ENCODE measurements at regions not wholly inside any gene's neighbourhood (a gene's known extent, or its start where the extent isn't known, plus 50 kb on each side); places are given as distances from the start of the nearest gene placed in this dataset.

DNA sequence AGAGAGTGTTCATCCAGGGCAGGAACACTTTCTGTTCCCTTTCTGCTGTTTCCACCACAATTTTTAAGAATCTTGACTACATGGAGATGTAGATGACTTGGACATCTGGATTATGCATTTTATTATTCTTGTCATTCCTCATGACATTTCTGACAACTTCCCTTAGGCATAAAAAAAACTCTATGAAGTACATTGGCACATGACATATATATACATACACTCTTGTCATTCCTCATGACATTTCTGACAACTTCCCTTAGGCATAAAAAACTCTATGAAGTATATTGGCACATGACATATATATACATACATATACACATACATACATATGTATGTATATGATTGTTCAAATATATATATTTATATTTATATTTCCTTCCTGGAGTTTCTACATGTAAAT lies 531.5 kb downstream of the COL12A1 start (continued):
- TF ChIP-seq, protein P1, sequence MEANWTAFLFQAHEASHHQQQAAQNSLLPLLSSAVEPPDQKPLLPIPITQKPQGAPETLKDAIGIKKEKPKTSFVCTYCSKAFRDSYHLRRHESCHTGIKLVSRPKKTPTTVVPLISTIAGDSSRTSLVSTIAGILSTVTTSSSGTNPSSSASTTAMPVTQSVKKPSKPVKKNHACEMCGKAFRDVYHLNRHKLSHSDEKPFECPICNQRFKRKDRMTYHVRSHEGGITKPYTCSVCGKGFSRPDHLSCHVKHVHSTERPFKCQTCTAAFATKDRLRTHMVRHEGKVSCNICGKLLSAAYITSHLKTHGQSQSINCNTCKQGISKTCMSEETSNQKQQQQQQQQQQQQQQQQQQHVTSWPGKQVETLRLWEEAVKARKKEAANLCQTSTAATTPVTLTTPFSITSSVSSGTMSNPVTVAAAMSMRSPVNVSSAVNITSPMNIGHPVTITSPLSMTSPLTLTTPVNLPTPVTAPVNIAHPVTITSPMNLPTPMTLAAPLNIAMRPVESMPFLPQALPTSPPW (CRISPR knock-in tag; IDR thresholded peaks at IDR 0.05): no peak
- TF ChIP-seq ZNF589 (CRISPR knock-in tag; IDR thresholded peaks at IDR 0.05; ENCODE audit: low read depth) (no peak), POLR2AphosphoS2 (IDR thresholded peaks at IDR 0.05; ENCODE audit: low read length) (no peak), FOXM1 (IDR thresholded peaks at IDR 0.05; ENCODE audit: low read depth) (no peak), FOXM1 (CRISPR knock-in tag; IDR thresholded peaks at IDR 0.05; ENCODE audit: low read depth) (no peak), CSDE1 (IDR thresholded peaks at IDR 0.05) (no peak)

DNA sequence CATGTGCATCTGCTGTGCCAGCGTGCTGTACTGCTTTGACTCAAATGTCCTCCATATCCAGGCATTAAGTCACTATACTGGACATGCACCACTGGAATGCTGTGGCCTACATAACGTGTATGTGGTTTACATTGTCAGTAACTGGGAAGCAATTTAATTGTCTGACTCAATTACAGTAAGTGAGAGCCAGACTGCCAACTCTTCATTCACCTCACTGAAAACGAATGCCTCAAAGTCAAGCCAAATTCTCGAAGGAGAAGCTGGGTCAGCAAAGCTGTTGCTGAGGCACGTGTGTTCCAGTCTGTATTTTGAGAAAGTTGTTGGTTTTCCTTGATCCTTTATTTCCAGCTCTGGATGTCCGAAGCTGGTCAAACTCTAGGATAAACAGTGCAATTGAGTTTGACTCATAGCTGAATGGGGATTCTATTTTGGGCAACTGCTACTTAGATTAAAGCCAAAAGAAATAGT lies 534.3 kb downstream of the COL12A1 start:
- Histone ChIP-seq H3K36me3 (ENCODE audit: control insufficient read depth, insufficient read depth, low read length) (no peaks in the 10 kb centered on the region), H3K9me3 (replicated peaks; ENCODE audit: control insufficient read depth, insufficient read depth, low read depth, low read length) (no peaks in the 10 kb centered on the region), H3K27ac (ENCODE audit: extremely low read depth, low read depth, low read length) (no peak overlapping the region), H3K27me3 (ENCODE audit: control insufficient read depth in 2 of 2, insufficient read depth in 2 of 2, low read length in 2 of 2) (no peaks in the 10 kb centered on the region), H3K9ac (ENCODE audit: insufficient read depth in 1 of 2, low read depth in 2 of 2, low read length in 2 of 2) (no peak overlapping the region), H3K9me1 (ENCODE audit: control insufficient read depth, insufficient read depth, low read length) (no peaks in the 10 kb centered on the region), H4K20me1 (replicated peaks; ENCODE audit: control insufficient read depth, insufficient read depth, low read length) (no peaks in the 10 kb centered on the region), H3K4me1 (replicated peaks in 1 of 2; ENCODE audit: control insufficient read depth in 2 of 2, insufficient read depth in 2 of 2, low read length in 2 of 2) (no peaks in the 10 kb centered on the region), H3K4me2 (ENCODE audit: insufficient read depth, low read length) (no peak overlapping the region), H2AFZ (ENCODE audit: low read depth, low read length) (no peak overlapping the region), H3K4me3 (no peak overlapping the region), H3K79me2 (ENCODE audit: control insufficient read depth, insufficient read depth, low read length) (no peaks in the 10 kb centered on the region)
- ChIA-PET CTCF (ENCODE audit: low intra/inter-chr PET ratio) (no interaction called here), POLR2A (no interaction called here)
- ATAC-seq (no peak), DNase-seq (ENCODE audit: extremely low read depth in 1 of 4, low spot score in 3 of 4) (no peak), FAIRE-seq (no peak)
- intact Hi-C loops (cut with micrococcal nuclease): no loop called here
- in situ Hi-C loops (cut with MboI): no loop called here
- WGBS (ENCODE audit: insufficient coverage, low coverage, missing lambda C conversion rate): 0% methylated on average over 6 of the region's 6 CpGs
- BruUV-seq (replicated peaks): no TSS peak
- no peak for TF ChIP-seq ZBTB17 (CRISPR knock-in tag; IDR thresholded peaks at IDR 0.05)

All from K562 (cell line).